HG02642 (cell line): ENCODE measurements at regions not wholly inside any gene's neighbourhood (a gene's known extent, or its start where the extent isn't known, plus 50 kb on each side); places are given as distances from the start of the nearest gene placed in this dataset.

Source experiments
- ATAC-seq: cut with Tn5 transposase; IDR thresholded peaks from one replicate; pipeline ENCODE4 v1.9.1; 2021; ENCODE audit warnings: mild to moderate bottlenecking; ENCODE audit not compliant: unreplicated experiment, poor library complexity

- ATAC-seq: no peak
These were observed 135.9 kb downstream of the OLIG3 start for GRCh38 chr6:137358273-137358672.

DNA sequence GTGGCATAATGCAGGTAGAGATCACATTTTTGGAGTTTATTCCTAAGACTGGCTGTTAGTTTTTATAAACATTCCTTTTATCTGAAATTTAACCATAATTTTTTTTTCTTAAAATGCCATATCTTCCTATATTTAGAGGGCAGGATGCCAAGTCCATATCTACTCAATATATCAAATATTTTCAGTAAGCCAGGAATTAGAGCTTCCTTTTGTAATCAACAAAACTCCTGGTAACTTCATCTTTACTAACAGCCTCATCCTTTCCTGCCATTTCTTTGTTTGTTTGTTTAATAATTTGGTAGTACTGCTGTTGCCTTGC is 136.3 kb downstream of the OLIG3 start:
- no peak for ATAC-seq

GRCh38 chr6:137357263-137357947 is 136.8 kb downstream of the OLIG3 start:
- no peak for ATAC-seq

- ATAC-seq: no peak
These were observed 134.7 kb upstream of the IFNGR1 start for GRCh38 chr6:137353842-137354397.

- no peak for ATAC-seq
These were observed 134.2 kb upstream of the IFNGR1 start for GRCh38 chr6:137353346-137353745.

DNA sequence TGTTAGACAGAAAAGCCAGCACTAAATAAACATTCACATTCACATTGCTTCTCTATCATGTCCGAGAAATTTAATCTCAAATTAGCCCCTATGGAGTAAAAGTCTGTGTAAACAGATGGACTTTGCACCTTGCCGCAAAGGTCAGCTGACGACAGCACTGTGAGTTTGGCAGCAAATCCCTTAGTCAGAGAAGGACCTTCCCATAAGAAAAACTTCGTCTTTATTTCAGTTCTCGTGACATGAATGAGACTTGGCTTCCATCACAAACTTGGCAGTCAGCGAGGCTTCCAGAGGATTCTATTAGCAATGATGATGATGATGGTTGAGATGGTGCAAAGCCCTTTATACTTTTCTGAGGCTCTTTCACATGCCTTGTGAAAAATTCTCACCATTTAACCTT is 133.7 kb upstream of the IFNGR1 start:
- no peak for ATAC-seq

GRCh38 chr6:137351890-137352289 is 132.7 kb upstream of the IFNGR1 start:
- ATAC-seq: no peak

- no peak for ATAC-seq
These were observed 131.7 kb upstream of the IFNGR1 start for GRCh38 chr6:137350857-137351256.

GRCh38 chr6:137349856-137350830 is 131.0 kb upstream of the IFNGR1 start:
- no peak for ATAC-seq

DNA sequence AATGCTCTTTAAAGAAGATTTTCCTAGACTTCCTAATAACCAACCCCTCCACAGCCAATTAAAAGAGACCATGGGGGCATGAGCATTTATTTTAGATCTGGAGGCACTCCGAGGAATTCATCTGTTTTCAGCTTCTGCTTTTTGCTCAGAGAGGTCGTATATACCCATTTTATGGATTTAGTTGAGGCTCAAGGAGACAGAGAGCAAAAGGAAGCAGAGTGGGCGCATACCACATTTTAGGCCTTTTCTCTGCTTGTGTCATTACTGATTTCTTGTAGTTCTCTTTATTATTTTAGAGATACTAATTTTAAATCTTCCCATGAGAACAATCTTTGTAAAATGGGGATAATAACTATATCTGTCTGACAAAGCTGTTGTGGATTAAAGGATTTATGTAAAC is 129.6 kb upstream of the IFNGR1 start:
- ATAC-seq: no peak

GRCh38 chr6:137343241-137343640 is 124.1 kb upstream of the IFNGR1 start:
- ATAC-seq: no peak

DNA sequence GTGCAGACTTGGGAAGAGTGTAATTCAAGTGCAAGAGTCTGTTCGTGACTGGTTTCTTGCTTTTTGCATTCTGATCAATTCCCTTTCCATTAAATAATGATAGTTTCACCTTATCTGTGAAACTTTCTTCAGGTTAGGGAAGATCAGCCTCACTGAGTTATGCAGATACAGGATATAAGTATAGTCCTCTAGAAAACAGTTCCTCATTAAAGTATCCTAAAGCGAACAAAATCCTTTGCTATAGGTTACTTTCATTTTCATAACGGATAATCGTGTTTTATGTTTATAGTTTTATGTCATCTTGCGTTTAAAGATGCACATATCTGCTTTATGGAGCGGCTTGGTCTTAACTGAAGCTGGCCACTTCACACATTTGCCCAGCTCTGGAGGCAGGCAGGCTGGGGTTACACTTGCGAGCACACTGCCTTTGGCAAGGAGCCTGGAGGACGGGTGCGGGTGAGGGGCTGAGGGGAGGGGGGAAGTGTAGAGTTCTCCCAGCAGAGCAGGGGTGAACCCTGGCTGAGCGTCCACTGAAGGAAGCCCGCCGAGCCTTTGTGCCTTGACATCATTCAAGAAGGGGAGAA is 123.5 kb upstream of the IFNGR1 start:
- no peak for ATAC-seq

- no peak for ATAC-seq
These were observed 122.6 kb upstream of the IFNGR1 start for GRCh38 chr6:137341681-137342195.

- no peak for ATAC-seq
These were observed 120.9 kb upstream of the IFNGR1 start for GRCh38 chr6:137339929-137340559.

DNA sequence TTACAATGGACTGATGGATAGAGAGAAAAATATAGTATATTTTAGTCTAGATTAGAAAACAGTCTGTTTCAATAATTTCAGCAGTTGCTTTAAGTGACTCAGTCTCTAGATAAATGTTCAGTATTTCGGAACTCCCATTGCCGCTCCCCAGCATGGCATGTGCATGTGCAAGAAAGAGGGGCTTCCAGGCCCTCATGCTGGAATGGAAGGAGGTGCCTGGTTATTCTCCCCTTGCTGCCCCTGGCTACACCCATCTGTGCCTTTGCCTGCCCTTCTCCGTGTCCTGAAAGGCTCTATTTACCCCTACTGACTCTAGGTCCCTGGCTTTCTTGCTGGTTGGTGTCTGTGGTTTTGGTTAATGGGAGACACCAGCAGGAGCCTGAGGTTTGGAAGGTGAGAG is 115.7 kb upstream of the IFNGR1 start:
- ATAC-seq: no peak

GRCh38 chr6:137334094-137334493 is 114.9 kb upstream of the IFNGR1 start:
- ATAC-seq: no peak

- ATAC-seq: no peak
These were observed 113.6 kb upstream of the IFNGR1 start for GRCh38 chr6:137332637-137333280.

GRCh38 chr6:137323860-137324259 is 104.7 kb upstream of the IFNGR1 start:
- ATAC-seq: no peak

DNA sequence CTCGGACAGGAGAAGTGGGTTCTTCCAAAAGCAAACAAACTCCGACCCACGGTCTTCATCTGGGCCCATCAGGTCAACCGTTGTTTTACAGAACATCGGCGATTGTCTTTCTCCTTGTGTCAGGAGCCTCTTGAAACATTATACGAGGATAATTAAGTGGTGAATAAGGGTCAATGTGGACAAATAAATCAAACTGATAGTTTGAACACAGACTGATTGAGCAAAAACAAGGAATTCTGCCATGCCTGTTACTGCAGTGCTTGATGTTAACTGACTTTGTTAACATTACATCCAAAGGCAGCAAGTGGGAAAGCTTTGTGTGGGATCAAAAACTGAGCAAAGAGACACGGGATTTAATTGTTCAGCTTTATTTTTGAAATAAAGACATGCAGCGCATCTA is 101.1 kb upstream of the IFNGR1 start:
- no peak for ATAC-seq

- ATAC-seq: no peak
These were observed 97.4 kb upstream of the IFNGR1 start for GRCh38 chr6:137316626-137317025.
